ENCODE measurements at regions not wholly inside any gene's neighbourhood (a gene's known extent, or its start where the extent isn't known, plus 50 kb on each side); places are given as distances from the start of the nearest gene placed in this dataset.

GRCh38 chr1:90122654-90123340 lies 127.9 kb downstream of the ZNF326 start:
- Histone ChIP-seq H3K9me3 (ENCODE audit: low read length) (no peaks in the 10 kb centered on the region), H2AFZ (ENCODE audit: low read length) (no peak overlapping the region), H4K20me1 (ENCODE audit: insufficient read depth, low read length) (no peaks in the 10 kb centered on the region), H3K9me2 (ENCODE audit: low read depth, low read length) (no peaks in the 10 kb centered on the region), H3K36me3 (ENCODE audit: insufficient read depth, low read length) (no peaks in the 10 kb centered on the region), H3K9ac (ENCODE audit: low read length) (no peak overlapping the region), H3F3A (ENCODE audit: insufficient read depth, low read length) (no peaks in the 10 kb centered on the region), H3K27ac (ENCODE audit: low read depth, low read length, poor library complexity, severe bottlenecking) (no peak overlapping the region), H3K4me1 (ENCODE audit: insufficient read depth, low read length, severe bottlenecking) (no peaks in the 10 kb centered on the region), H3K4me2 (ENCODE audit: low read length) (no peak overlapping the region), H3K4me3 (ENCODE audit: low read depth, low read length, poor library complexity, severe bottlenecking) (no peak overlapping the region), H3K79me2 (ENCODE audit: insufficient read depth, low read length) (no peaks in the 10 kb centered on the region), H3K27me3 (ENCODE audit: insufficient read depth, low read length) (no peaks in the 10 kb centered on the region)
- TF ChIP-seq EZH2 (IDR thresholded peaks at IDR 0.05; ENCODE audit: borderline replicate concordance, low read length) (no peak), CTCF (IDR thresholded peaks at IDR 0.05; ENCODE audit: low read length) (no peak)

GRCh38 chr1:90114521-90115141 lies 119.7 kb downstream of the ZNF326 start:
- no peaks in the 10 kb centered on the region for H3K27me3 ChIP-seq (ENCODE audit: insufficient read depth, low read length)
- H2AFZ ChIP-seq (ENCODE audit: low read length), result no peak overlapping the region
- H3K4me3 ChIP-seq (ENCODE audit: low read depth, low read length, poor library complexity, severe bottlenecking), result no peak overlapping the region
- H3K4me2 ChIP-seq (ENCODE audit: low read length), result no peak overlapping the region
- no peaks in the 10 kb centered on the region for H4K20me1 ChIP-seq (ENCODE audit: insufficient read depth, low read length)
- H3K27ac ChIP-seq (ENCODE audit: low read depth, low read length, poor library complexity, severe bottlenecking), result no peak overlapping the region
- no peaks in the 10 kb centered on the region for H3K36me3 ChIP-seq (ENCODE audit: insufficient read depth, low read length)
- no peaks in the 10 kb centered on the region for H3K79me2 ChIP-seq (ENCODE audit: insufficient read depth, low read length)
- TF ChIP-seq CTCF (IDR thresholded peaks at IDR 0.05; ENCODE audit: low read length) (peak; percentile 73), EZH2 (IDR thresholded peaks at IDR 0.05; ENCODE audit: borderline replicate concordance, low read length) (no peak)
- H3K9me3 ChIP-seq (ENCODE audit: low read length), result no peaks in the 10 kb centered on the region
- H3F3A ChIP-seq (ENCODE audit: insufficient read depth, low read length), result no peaks in the 10 kb centered on the region
- H3K9me2 ChIP-seq (ENCODE audit: low read depth, low read length), result no peaks in the 10 kb centered on the region
- H3K9ac ChIP-seq (ENCODE audit: low read length), result no peak overlapping the region
- H3K4me1 ChIP-seq (ENCODE audit: insufficient read depth, low read length, severe bottlenecking), result no peaks in the 10 kb centered on the region

- H3K9me2 ChIP-seq (ENCODE audit: low read depth, low read length), result no peaks in the 10 kb centered on the region
- TF ChIP-seq EZH2 (IDR thresholded peaks at IDR 0.05; ENCODE audit: borderline replicate concordance, low read length), result no peak
- no peak for TF ChIP-seq CTCF (IDR thresholded peaks at IDR 0.05; ENCODE audit: low read length)
- H3K4me1 ChIP-seq (ENCODE audit: insufficient read depth, low read length, severe bottlenecking), result no peaks in the 10 kb centered on the region
- H3K4me2 ChIP-seq (ENCODE audit: low read length), result no peak overlapping the region
- no peak overlapping the region for H3K9ac ChIP-seq (ENCODE audit: low read length)
- H3K36me3 ChIP-seq (ENCODE audit: insufficient read depth, low read length), result no peaks in the 10 kb centered on the region
- H2AFZ ChIP-seq (ENCODE audit: low read length), result no peak overlapping the region
- no peak overlapping the region for H3K27ac ChIP-seq (ENCODE audit: low read depth, low read length, poor library complexity, severe bottlenecking)
- H3K79me2 ChIP-seq (ENCODE audit: insufficient read depth, low read length), result no peaks in the 10 kb centered on the region
- no peaks in the 10 kb centered on the region for H3K9me3 ChIP-seq (ENCODE audit: low read length)
- H3F3A ChIP-seq (ENCODE audit: insufficient read depth, low read length), result no peaks in the 10 kb centered on the region
- no peaks in the 10 kb centered on the region for H3K27me3 ChIP-seq (ENCODE audit: insufficient read depth, low read length)
- H3K4me3 ChIP-seq (ENCODE audit: low read depth, low read length, poor library complexity, severe bottlenecking), result no peak overlapping the region
- H4K20me1 ChIP-seq (ENCODE audit: insufficient read depth, low read length), result no peaks in the 10 kb centered on the region
Measured at GRCh38 chr1:90107990-90108389, 113.1 kb downstream of the ZNF326 start.
